Ectodermal cell (in vitro differentiated cells): ENCODE measurements at regions not wholly inside any gene's neighbourhood (a gene's known extent, or its start where the extent isn't known, plus 50 kb on each side); places are given as distances from the start of the nearest gene placed in this dataset.

Source experiments
- H3K27ac ChIP-seq: 2 replicates; pipeline ENCODE4 v1.7.0; 2013; ENCODE audit warnings: mild to moderate bottlenecking, low read depth, low read length; ENCODE audit not compliant: insufficient read depth, poor library complexity, severe bottlenecking
- H3K27me3 ChIP-seq: 2 replicates; pipeline ENCODE4 v1.7.0; 2013; ENCODE audit warnings: mild to moderate bottlenecking, low read length; ENCODE audit not compliant: insufficient read depth, control insufficient read depth, poor library complexity, severe bottlenecking
- H3K36me3 ChIP-seq: one replicate; pipeline ENCODE4 v1.7.0; 2013; ENCODE audit warnings: low read length; ENCODE audit not compliant: control insufficient read depth, insufficient read depth
- H3K4me1 ChIP-seq: one replicate; pipeline ENCODE4 v1.7.0; 2013; ENCODE audit warnings: low read length; ENCODE audit not compliant: control insufficient read depth, insufficient read depth
- H3K4me3 ChIP-seq: 2 replicates; pipeline ENCODE4 v1.7.0; 2013; ENCODE audit warnings: low read depth, low read length, control low read depth; ENCODE audit not compliant: insufficient read depth
- H3K9me3 ChIP-seq: 2 replicates; pipeline ENCODE4 v1.7.0; 2013; ENCODE audit warnings: mild to moderate bottlenecking, low read length, moderate library complexity; ENCODE audit not compliant: control insufficient read depth
- WGBS, 2 experiments: methylation state at CpG; one replicate each; pipeline ENCODE4 v1.1.7; 2013; ENCODE audit warnings: missing lambda C conversion rate in 2 of 2; 5-methylcytosine and 5-hydroxymethylcytosine counted together

DNA sequence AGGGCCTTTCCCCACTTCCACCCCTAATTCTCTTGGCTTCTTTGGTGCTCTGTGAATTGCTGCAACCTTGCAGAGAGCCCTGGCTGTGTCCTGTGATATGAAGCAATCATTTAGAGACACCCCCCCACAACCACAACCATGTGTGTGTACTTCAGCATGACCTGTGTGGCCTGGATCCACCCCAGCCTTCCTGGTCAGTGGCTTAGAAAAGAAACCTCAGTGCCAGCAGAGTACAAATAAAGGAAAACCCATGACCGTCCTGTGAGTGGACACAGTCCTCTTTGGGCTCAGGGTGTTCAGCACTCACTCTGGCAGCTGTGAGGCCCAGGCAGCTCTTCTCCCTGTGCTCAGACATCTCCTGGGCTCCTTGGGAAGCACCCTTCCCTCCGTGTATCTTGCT lies 206.6 kb upstream of the DIO3 start:
- 94 to 98% methylated on average over 2 of the region's 2 CpGs for WGBS, 2 experiments
- Histone ChIP-seq H3K4me1 (peaks cover 4% of the 10 kb centered on the region), H3K27ac (no peak overlapping the region), H3K4me3 (no peak overlapping the region), H3K9me3 (no peaks in the 10 kb centered on the region), H3K36me3 (no peaks in the 10 kb centered on the region), H3K27me3 (no peaks in the 10 kb centered on the region)

DNA sequence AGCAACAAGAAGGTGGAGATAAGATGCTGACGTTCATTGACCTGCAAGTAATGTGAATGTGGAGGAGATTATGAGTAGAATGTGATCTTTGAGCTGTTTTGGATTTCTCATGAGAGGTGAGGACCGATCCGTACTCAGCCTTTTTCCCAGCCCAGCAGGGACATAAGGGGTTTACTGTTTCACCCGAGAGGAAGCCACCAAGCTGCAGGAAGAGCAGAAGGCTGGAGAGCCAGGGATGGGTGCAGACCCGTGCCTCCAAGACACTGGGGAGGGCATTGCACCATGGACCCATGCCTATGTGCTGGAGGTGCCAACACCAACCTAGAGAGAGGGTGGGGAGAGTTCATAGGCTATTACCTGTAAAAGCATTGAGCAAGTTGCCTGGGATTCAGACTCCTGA lies 206.0 kb upstream of the DIO3 start:
- no peak overlapping the region for H3K4me3 ChIP-seq
- H3K27ac ChIP-seq = no peak overlapping the region
- WGBS, 2 experiments = 94 to 95% methylated on average over 5 of the region's 5 CpGs
- H3K36me3 ChIP-seq = no peaks in the 10 kb centered on the region
- H3K4me1 ChIP-seq = peaks cover 9% of the 10 kb centered on the region
- H3K27me3 ChIP-seq = no peaks in the 10 kb centered on the region
- H3K9me3 ChIP-seq = no peaks in the 10 kb centered on the region

DNA sequence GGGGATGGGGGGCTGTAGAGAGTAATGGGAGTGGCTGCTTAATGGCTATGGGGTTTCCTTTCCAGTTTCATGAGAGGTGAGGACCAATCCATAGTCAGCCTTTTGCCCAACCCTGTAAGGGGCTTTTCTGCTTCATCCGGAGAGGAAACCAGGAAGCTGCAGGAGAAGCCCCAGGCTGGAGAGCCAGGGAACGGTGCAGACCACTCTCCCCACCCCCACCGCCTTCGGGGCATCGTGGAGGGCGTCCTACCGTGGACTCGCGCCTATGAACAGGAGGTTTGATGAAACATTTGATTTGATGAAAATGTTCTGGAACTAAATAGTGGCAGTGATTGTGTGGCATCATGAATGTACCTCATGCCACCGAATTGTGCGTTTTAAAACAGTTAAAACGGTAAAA lies 204.3 kb upstream of the DIO3 start:
- H3K27ac ChIP-seq = no peak overlapping the region
- 92 to 93% methylated on average over 12 of the region's 12 CpGs for WGBS, 2 experiments
- H3K9me3 ChIP-seq = no peaks in the 10 kb centered on the region
- H3K36me3 ChIP-seq = no peaks in the 10 kb centered on the region
- H3K4me3 ChIP-seq = no peak overlapping the region
- H3K4me1 ChIP-seq = peaks cover 15% of the 10 kb centered on the region
- no peaks in the 10 kb centered on the region for H3K27me3 ChIP-seq

DNA sequence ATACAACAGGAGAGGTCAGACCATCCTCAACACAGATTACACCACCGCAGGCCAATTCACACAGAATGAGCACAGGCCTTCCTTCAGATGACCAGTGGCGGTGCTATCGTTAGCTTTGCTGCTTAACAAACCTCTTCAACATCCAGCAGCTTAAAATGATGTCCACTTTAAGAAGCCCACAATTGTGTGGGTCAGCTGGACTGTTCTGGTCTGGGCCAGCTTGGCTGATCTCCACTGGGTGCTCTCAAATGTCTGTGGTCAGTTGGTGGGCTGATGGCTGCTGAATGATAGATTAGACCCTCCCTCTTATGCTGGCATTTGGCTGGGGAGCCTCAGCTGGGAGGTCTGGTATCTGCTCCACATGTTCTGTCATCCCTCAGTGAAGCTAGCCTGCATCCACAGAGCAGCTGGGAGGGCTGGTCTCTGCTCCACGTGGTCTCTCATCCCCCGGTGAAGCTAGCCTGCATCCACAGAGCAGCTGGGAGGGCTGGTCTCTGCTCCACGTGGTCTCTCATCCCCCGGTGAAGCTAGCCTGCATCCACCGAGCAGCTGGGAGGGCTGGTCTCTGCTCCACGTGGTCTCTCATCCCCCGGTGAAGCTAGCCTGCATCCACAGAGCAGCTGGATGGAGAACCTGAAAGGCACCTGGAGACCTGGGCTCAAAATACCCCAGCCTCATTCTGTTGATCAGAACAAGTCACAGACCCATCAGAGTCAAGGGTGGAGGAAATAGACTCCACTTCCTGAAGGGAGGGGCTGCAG lies 203.6 kb upstream of the DIO3 start:
- H3K27me3 ChIP-seq = no peaks in the 10 kb centered on the region
- H3K27ac ChIP-seq = no peak overlapping the region
- H3K36me3 ChIP-seq = no peaks in the 10 kb centered on the region
- no peaks in the 10 kb centered on the region for H3K9me3 ChIP-seq
- WGBS, 2 experiments = 92 to 93% methylated on average over 10 of the region's 10 CpGs
- H3K4me3 ChIP-seq = no peak overlapping the region
- H3K4me1 ChIP-seq = peaks cover 15% of the 10 kb centered on the region

DNA sequence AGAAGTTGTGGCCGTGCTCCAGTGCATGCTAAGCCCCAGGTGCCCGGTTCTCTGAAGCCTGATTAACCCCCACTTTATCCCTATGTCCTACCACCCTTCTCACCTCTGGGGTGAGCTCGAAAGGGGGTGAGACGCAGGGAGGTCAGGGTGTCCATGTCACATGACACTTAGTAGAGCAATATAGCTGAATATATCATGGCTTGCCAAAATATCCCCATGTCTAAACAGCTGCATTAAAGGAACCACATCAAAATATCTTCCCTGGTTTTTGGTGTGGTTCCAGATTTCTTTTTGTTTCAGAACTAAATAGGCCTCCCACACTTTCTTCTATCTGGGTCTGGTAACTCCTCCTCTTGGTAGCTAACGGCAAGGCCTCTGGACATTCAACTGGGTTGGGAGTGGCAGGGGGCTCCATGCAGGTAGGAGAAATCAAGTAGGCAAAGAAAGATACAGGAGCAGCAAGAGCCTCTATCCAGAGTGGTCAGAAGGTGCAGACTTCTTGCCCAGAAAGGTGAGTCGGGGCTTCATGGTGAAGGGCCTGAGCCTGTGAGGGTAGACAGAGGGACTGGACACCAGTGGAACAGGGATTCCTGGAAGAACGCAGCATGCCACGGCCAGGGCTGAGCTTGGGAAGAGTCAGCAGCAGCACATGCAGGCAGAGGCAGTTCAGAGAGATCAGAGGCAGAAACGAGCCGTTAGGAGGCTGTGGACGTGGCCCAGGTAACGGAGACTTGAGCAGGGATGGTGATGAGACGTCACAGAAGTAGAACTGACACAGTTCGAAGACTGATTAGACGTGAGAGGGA lies 202.8 kb upstream of the DIO3 start:
- H3K4me1 ChIP-seq = peaks cover 15% of the 10 kb centered on the region
- no peaks in the 10 kb centered on the region for H3K36me3 ChIP-seq
- H3K9me3 ChIP-seq = no peaks in the 10 kb centered on the region
- no peak overlapping the region for H3K27ac ChIP-seq
- no peak overlapping the region for H3K4me3 ChIP-seq
- 93 to 95% methylated on average over 15 of the region's 15 CpGs for WGBS, 2 experiments
- H3K27me3 ChIP-seq = no peaks in the 10 kb centered on the region

DNA sequence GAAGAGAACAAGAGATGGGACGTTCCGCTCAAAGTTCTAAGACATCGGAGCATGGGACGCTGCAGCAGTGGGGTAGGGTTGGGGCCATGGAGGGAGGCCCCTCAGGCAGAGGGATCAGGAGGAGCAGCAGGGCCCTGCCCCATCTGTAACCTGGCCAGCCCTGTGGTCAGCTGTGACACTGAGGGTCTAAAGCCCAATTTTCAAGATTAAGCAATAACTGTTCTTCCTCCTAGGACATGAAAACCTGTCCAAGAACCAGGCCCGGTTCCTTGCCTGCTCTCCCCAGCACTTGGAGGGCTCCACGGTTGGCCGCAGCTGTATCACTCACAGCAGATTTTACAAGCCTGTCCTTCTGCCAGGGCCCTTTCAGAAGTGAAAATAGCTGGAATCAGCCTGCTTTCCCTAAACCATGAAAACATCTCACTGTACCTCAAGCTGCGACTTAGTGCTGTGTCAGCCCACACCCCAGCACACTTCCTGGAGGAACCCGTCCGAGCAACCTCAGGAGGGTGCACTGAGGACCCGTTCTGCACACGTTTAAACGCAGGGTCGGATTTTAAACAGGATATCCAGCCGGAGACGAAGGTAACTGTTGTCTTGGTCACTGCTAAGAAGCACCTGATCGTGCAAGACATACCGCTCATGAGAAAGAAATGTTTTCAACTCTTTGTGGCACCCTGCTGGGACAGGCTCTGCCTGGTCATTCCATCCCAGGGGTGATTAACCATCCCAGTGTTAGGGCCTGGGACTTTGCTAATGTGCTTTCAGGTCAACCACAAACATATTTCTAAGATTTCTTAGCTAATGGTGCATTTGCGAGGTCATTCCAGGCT lies 201.9 kb upstream of the DIO3 start:
- H3K27me3 ChIP-seq = no peaks in the 10 kb centered on the region
- H3K27ac ChIP-seq = no peak overlapping the region
- H3K36me3 ChIP-seq = no peaks in the 10 kb centered on the region
- H3K4me3 ChIP-seq = no peak overlapping the region
- H3K4me1 ChIP-seq = peaks cover 23% of the 10 kb centered on the region
- H3K9me3 ChIP-seq = no peaks in the 10 kb centered on the region
- 93% methylated on average over 19 of the region's 19 CpGs for WGBS, 2 experiments

DNA sequence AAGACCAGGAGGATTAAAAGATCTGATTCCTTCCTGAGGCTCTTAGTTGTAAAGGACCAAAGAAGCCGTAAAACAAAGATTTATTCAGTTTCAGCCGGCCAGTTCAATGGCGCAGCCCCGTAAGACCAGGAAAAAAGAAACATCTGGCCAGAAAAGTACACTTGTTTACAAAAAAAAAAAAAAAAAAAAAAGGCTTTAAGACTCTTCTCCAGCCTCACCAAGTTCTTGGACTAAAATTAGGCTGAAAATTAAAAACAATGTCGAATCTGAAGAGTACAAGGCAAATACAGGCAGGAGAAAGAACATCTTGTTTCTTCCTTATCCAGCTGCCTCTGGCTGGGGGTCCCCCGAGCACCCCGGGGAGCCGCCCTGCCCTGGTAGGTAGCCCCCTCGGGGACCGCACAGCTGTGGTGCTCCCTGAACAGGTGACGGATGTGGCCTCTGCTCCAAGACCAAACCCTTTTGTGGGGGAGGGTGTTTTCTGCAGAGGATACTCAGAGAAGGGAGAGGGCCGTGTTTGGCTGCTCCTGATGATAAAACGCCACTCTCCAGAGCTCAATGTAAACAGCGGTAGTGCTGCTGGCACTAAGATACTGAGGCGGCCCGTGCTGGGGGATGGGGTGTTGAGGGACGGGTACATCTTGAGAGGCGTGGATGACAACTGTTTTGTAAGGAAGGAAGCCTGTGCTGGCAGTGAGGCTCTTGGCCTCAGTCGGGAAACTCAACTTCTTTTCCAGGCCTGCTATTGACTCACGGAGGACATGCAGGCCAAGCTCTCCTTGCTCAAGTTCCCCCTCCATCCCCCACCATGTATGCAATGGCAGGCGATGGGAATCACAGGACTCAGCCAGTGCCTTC lies 201.0 kb upstream of the DIO3 start:
- no peaks in the 10 kb centered on the region for H3K27me3 ChIP-seq
- H3K36me3 ChIP-seq = no peaks in the 10 kb centered on the region
- peaks cover 31% of the 10 kb centered on the region for H3K4me1 ChIP-seq
- H3K27ac ChIP-seq = no peak overlapping the region
- WGBS, 2 experiments = 86 to 88% methylated on average over 21 of the region's 21 CpGs
- no peaks in the 10 kb centered on the region for H3K9me3 ChIP-seq
- H3K4me3 ChIP-seq = no peak overlapping the region

DNA sequence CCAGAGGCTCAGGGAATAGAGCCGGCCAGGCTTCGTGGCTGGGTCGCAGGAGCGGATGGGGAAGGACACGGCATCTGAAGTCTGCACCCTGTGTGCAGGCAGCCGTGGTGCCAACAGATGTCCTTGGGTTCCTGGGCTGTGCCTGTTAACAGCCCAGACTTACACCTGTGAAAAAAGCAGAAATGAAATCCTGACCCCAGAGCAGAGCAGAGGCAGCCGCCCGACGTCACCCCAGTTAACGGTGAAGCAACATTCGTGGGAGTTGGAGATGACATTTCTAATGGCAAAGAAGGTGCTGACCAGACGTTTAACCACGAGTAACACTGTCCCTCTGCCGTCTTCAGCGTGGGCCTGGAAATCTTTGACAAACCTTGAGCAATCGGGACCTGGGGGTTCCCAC lies 200.3 kb upstream of the DIO3 start:
- Histone ChIP-seq H3K27me3 (no peaks in the 10 kb centered on the region), H3K4me3 (no peak overlapping the region), H3K9me3 (no peaks in the 10 kb centered on the region), H3K4me1 (peaks cover 36% of the 10 kb centered on the region), H3K36me3 (no peaks in the 10 kb centered on the region), H3K27ac (no peak overlapping the region)
- 95% methylated on average over 16 of the region's 16 CpGs for WGBS, 2 experiments

DNA sequence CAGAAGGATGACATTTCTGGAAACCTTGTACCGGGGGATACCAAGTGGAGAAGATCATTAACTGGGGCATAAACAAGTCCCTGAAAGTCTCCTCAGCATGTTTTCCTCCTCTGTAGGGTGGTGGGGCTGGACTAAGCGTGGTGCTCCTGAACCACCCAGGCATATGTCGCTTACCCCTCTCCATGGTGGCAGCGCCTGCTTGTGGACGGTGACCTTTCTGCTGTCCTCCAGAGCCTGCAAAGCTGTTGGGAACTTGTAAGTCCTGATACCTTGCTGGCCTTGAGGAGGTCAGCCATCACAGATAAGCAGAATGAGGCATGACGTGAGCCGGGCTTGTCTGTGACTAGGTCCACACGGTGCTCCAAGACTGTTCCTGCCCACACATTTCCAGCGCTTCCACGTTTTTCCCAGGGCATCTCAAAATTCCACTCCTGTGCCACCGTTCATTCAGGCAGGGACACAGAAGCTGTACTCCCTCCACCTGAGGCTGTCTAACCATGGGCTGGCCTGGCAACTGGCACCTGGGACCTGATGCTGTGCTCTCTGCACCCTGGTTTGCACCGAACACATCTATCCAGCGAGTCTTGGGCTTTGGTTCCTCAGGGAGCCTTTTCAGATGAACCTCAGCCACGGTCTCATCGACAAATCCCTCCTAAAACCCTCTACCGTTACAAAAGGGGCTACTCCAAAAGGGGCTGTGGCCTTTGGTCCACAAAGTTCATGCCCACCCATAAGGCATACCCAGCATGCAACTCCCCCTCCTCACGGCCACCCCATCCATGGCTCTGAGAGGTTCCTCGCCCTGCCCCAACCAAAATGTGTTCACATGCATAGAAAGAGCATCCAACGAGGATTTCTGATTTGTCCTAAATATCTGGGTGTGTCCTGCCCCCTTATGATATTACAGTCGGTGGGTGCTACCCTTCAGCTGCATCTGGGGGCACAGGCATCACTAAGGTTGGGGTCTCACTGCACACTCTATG lies 199.6 kb upstream of the DIO3 start:
- H3K4me1 ChIP-seq = peaks cover 43% of the 10 kb centered on the region
- WGBS, 2 experiments = 91 to 92% methylated on average over 20 of the region's 20 CpGs
- no peaks in the 10 kb centered on the region for H3K36me3 ChIP-seq
- H3K27ac ChIP-seq = no peak overlapping the region
- H3K4me3 ChIP-seq = no peak overlapping the region
- H3K27me3 ChIP-seq = no peaks in the 10 kb centered on the region
- no peaks in the 10 kb centered on the region for H3K9me3 ChIP-seq
